ENCODE measurements at regions not wholly inside any gene's neighbourhood (a gene's known extent, or its start where the extent isn't known, plus 50 kb on each side); places are given as distances from the start of the nearest gene placed in this dataset.
"Not testable (repeated sequence)": the region's sequence is repeated elsewhere in the genome, so short reads cannot be mapped to it uniquely, and the experiment has no call there.

DNA sequence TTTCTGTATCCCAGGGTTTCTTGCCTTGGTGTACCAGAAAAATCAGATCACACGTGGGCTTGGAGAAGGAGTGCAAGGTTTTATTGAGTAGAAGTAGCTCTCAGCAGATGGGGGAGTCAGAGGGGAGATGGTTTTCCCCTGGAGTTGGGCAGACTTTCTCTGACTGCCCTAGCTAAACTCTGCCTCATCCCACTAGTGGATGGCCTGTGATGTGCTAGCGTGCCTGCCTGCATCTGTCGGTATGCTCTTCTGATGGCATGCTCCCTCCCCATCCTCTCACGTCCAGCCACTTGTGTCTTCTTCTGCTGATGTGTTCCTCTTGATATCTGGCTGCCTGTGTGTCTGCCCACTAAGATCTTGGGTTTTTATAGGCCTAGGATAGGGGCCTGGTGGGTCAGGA is 616.1 kb upstream of the RGMB start:
- DNase-seq, result no peak

DNA sequence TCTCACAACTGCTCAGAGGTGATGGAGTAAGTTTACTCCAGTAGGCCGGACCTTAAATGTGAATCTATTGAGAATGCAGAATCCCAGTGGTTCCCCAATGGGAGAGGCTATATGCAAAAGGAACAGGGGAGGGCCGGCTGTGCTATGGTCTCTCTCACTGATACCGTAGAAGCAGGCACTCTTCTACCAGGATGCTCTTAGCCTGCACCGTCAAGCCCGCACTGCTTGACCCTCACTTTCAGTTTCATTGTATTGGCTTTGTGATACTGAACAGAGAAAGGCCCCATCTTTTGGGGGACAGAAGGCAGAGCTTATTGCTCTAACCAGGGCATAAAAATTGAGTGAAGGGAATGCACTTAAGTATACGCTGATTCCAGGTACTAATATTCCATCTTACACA is 615.0 kb upstream of the RGMB start:
- DNase-seq, result no peak

DNA sequence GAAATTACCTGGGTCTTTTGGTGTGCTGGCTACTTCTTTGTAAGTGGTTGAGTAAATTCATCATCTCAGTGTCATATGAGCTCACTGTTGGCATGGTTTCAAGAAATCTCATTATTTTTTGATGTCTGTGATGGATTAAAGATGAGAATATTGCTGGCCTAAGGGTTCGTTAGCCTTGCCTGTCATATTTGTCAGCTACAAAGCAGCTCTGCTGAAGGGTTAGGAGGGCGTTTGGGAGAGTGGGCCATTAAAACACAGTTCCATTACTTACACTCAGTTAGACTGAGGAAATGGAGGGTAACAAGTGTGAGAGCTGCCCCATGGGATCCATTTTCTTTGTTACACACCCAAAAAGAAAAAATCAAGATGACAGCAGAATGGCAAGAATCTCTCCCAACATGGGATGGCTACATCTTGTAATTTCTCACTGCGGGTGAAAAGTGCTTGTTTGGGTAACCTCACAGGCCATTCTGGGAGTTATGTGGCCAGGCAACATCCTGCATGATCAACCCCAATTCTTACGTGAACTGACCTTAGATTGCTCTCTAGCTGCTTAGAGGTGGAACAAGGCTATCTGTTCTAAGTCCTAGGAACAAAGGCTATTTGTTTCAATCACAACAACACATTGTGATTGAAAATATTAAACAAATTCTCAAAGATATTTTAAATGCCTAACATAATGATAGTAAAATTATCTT is 609.5 kb upstream of the RGMB start:
- DNase-seq, result peak; percentile 93

DNA sequence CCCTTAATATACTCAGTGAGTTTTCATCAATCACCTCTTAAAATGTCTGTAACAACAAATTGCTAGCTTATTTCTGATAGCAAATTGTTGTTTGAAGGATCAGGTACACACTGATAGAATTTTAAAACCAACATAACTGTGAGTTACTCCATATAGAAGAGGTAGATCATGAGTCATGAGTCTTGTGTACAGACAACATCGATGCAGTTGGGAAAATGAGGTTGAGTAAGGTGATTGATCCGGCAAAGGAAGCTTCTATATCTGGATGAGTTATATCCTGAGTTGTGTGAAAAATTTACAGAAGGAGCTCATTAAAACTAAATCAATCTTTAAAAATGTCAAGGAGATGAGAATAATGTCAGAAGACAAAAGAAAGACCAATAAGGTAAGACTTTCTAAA is 604.6 kb upstream of the RGMB start:
- no peak for DNase-seq

GRCh38 chr5:98170994-98171393 is 602.5 kb upstream of the RGMB start:
- DNase-seq, result no peak

DNA sequence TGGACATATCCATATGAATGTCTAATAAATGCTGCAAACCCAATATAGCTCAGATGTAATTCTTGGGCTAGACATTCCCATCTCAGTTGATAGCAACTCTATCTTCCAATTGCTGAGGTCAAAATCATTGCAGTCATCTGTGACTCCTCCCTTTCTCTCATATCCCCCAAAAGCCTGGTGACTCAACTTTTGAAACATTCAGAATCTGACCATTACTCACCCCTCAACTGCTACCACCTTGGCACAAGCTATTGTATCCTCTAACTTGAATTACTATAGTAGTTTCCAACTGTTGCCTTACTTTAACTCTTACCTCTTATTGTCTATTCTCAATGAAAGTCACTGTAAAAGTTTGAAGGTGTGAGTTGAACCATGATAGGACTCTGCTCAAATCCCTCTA is 600.1 kb upstream of the RGMB start:
- no peak for DNase-seq

DNA sequence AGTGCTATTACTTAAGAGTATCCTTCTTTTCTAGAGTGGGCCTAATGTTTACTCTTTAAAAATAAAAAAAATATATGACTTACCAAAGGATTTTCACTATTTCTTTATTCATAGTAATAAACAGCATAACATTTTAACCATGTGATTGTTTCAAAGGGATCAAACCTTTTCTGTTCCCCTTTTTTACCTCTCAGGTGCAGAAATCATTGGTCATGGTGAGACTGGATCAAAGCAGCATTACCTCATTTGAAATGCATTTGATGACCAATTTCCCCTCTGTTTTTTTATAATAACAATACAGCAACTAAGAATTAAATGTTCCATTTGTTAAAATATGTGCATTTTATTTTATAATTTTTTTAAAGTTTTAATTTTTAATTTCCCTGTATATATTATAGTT is 598.0 kb upstream of the RGMB start:
- no peak for DNase-seq

- no peak for DNase-seq
These were observed 593.4 kb upstream of the RGMB start for GRCh38 chr5:98179791-98180755.

- DNase-seq, result no peak
These were observed 587.3 kb upstream of the RGMB start for GRCh38 chr5:98186128-98186527.

- DNase-seq, result no peak
These were observed 585.5 kb upstream of the RGMB start for GRCh38 chr5:98187945-98188344.

DNA sequence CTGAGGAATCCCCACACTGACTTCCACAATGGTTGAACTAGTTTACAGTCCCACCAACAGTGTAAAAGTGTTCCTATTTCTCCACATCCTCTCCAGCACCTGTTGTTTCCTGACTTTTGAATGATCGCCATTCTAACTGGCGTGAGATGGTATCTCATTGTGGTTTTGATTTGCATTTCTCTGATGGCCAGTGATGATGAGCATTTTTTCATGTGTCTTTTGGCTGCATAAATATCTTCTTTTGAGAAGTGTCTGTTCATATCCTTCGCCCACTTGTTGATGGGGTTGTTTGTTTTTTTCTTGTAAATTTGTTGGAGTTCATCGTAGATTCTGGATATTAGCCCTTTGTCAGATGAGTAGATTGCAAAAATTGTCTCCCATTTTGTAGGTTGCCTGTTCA is 583.1 kb upstream of the RGMB start:
- DNase-seq, result not testable (repeated sequence)

DNA sequence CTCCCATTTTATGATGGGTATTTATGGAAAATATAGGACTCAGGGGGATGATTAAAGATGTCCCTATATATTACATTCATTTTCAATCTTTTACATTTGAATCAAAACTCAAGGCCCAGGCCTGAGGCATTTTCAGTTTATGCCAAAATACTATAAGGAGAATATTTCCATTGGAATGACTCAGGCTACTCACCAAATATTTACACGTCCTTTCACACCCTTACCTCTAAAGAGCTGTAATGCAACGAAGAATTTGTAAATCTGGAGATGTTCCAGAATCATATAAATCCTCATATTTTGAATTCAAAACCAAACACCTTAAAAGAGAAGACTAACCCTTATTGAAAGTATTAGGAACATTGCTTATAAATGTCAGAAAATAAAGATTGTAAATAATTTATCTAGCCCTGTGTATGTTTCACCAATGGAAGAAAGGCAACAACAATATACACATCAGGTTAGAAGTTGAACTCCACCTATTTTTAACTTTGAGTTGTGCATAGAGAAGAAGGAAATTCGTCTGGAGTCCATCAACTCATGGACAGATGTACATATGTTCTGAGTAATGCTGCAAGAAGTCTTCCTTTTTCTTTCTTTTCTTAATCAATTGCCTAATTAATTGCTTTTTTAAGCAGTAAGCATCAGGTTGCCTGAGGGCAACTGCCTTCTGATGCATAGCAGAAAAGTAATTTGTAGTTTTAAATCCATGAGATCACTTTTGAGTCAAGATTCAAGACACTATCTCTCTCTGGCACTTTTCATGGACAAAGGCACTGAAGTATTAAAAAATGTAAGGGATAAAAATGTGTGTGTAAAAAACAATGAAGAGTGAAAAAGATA is 579.3 kb upstream of the RGMB start:
- no peak for DNase-seq

- no peak for DNase-seq
These were observed 572.5 kb upstream of the RGMB start for GRCh38 chr5:98200726-98201541.

DNA sequence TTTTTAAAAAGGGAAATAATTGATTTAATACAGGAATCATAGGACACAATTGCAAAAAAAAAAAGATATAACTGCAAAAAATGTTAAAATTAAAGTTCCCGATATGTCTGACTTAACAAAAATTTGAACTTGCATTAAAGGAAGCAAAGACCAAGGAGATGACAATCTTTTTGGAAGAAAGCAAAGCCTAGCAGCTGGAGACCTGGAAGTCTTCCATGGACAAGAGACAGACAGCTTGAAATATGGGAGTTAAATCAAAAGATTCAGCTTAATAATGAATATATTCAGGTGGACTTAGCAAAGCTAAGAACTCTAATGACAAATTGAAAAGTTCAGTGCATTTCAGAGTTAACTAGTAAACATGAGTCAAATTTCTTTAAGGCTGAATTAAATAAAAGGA is 568.7 kb upstream of the RGMB start:
- no peak for DNase-seq

DNA sequence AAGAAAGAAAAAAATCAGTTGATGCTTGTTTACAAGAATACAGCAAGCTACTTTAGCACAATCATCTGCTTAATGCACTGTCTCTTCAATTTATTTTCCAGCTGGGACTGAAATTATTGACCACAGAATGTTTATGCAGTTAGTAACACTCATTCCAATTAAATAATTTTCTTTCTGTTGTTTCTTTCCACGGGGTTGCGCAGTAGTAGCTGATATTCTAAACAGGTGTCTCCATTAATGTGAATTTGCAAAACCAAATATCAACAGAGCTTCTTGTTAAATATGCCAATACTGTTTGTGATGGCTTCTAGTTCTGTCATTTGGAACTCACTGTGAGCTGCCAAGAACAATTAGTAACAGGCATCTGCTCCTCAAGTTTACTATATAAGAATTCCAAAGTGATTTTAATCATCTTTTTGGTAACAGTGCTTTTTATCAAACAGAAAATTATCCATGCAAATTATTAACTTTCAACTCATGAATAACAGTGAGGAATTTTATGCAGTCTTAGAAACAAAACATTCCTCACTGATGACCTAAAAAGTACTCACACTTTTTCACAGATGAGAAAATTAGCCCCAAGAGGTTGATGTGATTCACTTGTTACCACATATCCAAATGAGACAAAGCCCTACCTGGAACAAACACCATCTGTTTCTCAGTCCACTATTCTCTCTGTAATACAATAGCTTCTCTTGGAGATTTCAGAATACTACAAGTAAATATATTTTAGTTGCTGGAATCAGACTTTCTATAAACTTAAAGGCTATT is 567.6 kb upstream of the RGMB start:
- peak; percentile 64 for DNase-seq

GRCh38 chr5:98206566-98206965 is 566.9 kb upstream of the RGMB start:
- DNase-seq, result no peak

DNA sequence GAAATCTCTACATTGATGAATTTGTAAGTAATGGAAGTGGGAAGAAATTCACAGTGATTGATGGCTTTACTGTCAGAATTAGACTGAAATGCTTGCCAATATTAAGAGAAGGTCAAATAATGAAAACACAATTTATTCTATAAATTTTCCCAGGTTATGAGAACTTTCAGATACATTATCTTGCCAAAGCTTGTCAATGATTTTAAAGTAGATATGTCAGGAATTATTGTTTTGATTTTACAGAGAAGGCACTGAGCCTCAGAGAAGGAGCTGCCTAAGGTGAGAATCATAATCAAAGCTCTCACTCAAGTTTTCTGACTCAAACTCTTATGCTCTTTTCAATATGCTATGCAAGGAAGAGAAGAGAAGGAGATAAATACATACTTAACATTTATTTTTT is 564.0 kb upstream of the RGMB start:
- DNase-seq, result no peak

DNA sequence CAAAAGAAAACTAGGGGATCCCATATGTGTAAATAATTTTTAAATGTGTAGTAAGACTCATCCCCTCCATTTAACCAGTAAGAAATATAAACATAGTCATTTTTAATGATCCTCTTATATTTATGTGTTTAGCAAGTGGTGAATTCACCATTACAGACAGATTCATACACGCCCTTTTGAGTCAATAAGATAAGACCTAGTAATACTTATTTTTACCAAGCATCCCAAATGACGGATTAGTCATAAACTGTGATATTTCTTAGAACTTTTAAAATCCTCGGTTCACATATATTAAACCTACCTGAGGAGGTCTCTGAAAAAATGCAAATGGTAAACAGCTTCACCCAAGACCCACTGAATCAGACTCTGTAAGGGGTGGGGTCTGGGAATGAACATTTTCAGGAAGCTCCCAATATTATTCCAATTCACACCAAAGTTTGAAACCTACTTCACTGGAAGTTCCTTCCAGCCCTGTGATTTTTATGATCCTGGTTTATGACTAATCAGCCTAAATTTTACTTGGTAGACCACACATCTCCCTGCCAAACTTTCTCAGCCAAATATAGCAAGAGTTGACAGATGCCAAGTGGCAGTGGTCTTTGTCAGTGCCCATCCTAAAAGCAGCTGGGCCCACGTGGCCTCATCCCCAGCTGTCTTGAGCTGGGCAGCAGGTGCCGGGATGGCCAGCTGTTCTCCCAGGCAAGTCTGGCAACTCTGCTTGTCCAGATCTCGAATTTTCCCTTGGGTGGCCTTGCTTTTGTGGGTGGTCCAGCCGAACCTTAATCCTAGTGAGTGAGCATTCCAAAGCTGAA is 559.0 kb upstream of the RGMB start:
- peak; percentile 74 for DNase-seq

- no peak for DNase-seq
These were observed 556.3 kb upstream of the RGMB start for GRCh38 chr5:98217138-98217537.

- DNase-seq, result no peak
These were observed 554.6 kb upstream of the RGMB start for GRCh38 chr5:98218838-98219237.

- DNase-seq, result no peak
These were observed 546.0 kb upstream of the RGMB start for GRCh38 chr5:98227489-98227888.

All from eye (tissue), 1 donor.